ENCODE measurements at regions not wholly inside any gene's neighbourhood (a gene's known extent, or its start where the extent isn't known, plus 50 kb on each side); places are given as distances from the start of the nearest gene placed in this dataset.
"Not testable (repeated sequence)": the region's sequence is repeated elsewhere in the genome, so short reads cannot be mapped to it uniquely, and the experiment has no call there.

DNA sequence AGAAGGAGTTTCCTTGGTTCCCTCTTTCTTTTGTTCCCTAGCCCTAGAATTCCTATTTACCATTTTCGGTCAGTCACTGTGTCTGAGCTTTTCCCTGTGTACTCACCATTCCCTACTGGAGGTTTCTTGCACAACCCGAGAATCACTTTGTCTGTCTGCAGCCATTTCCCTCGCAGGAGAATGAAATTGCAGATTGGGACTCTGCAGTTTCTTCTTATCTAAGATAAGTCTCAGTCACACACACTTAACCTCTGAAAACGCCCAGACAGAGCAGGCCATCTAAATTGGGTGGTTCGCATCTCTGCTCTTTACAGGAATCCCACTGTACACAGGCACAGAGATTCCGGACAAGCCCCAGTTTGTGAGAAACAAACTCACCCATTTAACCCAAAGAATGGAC lies 58.6 kb upstream of the CNTNAP2 start:
- no peak for FAIRE-seq

DNA sequence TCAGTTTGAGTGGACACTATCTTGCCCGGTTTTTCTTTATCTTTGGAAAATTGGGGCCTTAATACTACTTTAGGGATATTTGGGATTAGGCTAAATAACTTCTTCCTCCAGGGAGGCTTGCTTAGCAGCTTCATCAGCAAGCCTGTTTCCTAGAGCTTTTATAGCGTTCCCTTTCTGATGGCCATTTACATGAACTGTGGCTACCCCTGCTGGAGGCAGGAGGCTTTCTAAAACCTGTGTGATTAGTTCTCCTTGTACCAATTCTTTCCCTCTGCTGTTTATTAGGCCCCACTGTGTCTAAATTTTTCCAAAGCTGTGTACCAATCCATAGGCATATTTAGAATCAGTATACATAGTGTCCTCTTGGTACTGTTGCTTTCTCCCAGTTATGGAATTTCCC lies 61.7 kb upstream of the CNTNAP2 start:
- no peak for FAIRE-seq

DNA sequence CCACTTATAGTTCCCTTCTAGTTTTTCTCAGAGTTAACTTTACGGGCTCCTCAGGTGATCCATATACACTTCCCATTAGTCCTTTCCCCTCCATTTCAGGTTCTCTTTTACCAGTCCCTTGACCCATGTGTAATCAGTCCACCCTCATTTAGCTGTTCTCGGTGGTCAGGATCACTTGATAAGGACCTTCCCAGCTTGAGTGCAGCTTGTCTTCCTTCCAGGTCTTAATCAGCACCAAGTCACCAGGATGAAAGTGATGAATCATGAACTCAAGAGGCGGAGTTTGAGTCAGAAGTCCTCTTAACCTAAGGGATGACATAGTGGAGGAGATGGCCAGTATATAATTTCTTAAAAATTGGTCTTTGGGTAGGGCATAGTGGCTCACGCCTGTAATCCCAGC lies 63.1 kb upstream of the CNTNAP2 start:
- no peak for FAIRE-seq

DNA sequence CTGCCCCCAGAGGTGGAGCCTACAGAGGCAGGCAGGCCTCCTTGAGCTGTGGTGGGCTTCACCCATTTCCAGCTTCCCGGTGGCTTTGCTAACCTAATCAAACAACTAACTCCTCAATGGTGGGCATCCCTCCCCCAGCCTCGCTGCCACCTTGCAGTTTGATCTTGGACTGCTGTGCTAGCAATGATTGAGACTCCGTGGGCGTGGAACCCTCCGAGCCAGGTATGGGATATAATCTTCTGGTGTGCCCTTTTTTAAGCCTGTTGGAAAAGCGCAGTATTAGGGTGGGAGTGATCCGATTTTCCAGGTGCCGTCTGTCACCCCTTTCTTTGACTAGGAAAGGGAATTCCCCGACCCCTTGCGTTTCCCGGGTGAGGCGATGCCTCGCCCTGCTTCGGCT lies 73.3 kb upstream of the CNTNAP2 start:
- not testable (repeated sequence) for FAIRE-seq

DNA sequence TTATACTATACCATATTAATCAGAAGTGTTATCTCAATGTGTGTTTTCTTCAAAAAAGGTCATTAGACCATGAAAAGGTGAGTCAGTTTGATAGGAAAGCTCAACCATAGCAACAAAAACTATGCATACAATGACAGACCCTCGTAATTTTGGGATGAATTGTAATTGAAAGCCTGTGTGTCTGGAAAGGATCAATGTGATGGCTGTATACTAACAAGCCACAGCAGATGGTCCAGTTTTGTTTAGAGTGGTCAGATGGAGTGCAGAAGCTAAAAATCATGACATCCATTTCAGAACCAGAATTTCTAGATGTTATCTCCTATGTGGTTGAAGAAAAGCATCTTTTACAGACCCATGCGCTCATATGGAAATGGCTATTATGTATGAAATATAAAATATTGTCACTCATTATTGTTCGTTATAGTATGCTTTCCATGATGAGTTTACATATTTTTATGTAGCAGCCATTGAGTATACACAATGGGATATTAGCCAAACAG lies 88.3 kb upstream of the CNTNAP2 start:
- no peak for FAIRE-seq

DNA sequence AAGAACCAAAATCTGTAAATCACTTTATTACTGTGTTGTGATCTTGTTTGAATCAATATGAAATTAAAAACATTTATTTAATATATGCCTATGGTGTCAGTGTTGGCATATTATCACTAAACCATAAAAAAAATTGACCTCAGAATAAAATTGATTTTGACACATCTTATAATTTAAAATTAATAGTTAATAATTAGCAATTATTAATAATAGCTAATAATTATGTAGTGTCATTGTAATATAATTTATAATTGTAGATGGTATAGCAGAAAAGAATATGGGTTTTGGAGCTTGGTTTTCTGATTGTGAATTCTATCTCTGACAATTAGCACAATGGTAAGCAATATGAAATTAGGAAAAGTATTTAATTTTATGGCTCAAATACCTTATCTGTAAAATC lies 89.4 kb upstream of the CNTNAP2 start:
- no peak for FAIRE-seq

DNA sequence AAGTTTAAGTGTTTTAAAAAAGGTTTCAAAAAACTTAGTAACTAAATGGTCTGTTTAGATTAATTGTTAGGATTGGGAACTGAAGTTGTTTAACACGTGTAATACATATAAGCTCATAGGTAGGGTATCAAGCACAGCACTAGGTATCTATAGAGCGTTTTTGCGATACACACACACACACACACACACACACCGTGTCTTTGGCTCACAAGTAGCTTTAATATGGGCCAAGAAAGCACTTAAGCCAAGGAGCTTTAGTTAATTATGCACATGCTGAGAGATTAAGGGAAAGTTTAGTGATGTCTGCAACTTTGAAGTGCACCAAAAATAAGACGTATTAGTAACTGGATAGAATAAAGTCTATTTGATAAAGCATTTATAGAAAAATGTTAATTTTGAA lies 93.8 kb upstream of the CNTNAP2 start:
- FAIRE-seq: no peak

DNA sequence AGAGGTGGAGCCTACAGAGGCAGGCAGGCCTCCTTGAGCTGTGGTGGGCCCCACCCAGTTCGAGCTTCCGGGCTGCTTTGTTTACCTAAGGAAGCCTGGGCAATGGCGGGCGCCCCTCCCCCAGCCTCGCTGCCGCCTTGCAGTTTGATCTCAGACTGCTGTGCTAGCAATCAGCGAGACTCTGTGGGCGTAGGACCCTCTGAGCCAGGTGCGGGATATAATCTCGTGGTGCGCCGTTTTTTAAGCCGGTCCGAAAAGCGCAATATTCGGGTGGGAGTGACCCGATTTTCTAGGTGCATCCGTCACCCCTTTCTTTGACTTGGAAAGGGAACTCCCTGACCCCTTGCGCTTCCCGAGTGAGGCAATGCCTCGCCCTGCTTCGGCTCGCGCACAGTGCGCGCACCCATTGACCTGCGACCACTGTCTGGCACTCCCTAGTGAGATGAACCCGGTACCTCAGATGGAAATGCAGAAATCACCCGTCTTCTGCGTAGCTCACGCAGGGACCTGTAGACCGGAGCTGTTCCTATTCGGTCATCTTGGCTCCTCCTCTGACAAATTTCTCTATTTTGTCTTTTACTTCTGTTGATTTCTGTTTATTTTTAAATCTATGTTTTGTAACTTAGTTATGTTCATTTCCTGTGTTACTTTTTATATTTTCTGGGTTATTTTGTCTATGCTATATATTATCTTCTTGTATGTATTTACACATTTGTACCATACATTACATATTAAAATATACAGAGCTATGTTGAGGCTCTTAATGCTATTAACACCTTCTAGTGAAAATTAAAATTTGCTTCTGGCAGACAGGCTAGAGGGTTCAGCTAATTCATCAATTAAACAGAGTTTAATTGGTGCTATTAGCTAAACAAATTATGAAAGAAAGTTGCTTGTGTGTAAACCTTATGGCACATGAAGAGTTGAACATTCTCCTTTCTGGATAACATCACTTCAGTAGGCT lies 97.3 kb upstream of the CNTNAP2 start:
- not testable (repeated sequence) for FAIRE-seq

DNA sequence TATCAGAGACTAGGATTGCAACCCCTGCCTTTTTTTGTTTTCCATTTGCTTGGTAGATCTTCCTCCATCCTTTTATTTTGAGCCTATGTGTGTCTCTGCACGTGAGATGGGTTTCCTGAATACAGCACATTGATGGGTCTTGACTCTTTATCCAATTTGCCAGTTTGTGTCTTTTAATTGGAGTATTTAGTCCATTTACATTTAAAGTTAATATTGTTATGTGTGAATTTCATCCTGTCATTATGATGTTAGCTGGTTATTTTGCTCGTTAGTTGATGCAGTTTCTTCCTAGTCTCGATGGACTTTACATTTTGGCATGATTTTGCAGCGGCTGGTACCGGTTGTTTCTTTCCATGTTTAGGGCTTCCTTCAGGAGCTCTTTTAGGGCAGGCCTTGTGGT lies 99.2 kb upstream of the CNTNAP2 start:
- not testable (repeated sequence) for FAIRE-seq

DNA sequence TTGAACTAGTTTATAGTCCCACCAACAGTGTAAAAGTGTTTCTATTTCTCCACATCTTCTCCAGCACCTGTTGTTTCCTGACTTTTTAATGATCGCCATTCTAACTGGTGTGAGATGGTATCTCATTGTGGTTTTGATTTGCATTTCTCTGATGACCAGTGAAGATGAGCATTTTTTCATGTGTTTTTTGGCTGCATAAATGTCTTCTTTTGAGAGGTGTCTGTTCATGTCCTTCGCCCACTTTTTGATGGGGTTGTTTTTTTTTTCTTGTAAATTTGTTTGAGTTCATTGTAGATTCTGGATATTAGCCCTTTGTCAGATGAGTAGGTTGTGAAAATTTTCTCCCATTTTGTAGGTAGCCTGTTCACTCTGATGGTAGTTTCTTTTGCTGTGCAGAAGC lies 102.4 kb upstream of the CNTNAP2 start:
- not testable (repeated sequence) for FAIRE-seq

DNA sequence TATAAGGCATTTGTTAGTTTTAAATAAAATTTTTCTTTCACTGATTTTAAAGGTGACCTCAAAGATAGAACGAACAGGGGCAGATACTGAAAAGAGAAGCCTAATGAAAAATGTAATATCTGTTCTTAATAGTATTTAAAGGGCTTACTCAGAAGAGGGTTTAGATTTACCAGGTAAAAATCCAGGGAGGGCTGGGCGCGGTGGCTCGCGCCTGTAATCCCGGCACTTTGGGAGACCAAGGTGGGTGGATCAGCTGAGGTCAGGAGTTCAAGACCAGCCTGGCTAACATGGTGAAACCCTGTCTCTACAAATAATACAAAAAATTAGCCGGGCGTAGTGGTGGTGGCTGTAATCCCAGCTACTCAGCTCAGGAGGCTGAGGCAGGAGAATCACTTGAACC lies 108.3 kb upstream of the CNTNAP2 start:
- no peak for FAIRE-seq

DNA sequence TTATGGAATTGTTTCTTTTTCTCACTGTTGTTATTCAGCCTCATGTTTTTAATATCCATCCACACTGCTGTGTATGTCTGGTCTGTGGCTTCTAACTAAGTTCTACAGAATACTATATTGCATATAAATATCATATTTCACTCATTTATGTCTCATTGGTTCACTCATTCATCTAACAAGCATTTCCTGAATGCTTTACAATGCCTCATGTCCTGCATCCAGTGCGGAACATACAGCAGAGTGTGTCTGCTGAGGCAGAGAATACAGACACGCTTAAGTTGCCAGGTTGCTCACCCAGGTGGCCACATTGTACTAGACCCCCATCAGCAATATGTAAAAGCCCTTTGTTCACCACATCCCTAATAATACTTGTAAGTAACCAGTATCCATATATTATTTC lies 111.8 kb upstream of the CNTNAP2 start:
- FAIRE-seq: no peak

DNA sequence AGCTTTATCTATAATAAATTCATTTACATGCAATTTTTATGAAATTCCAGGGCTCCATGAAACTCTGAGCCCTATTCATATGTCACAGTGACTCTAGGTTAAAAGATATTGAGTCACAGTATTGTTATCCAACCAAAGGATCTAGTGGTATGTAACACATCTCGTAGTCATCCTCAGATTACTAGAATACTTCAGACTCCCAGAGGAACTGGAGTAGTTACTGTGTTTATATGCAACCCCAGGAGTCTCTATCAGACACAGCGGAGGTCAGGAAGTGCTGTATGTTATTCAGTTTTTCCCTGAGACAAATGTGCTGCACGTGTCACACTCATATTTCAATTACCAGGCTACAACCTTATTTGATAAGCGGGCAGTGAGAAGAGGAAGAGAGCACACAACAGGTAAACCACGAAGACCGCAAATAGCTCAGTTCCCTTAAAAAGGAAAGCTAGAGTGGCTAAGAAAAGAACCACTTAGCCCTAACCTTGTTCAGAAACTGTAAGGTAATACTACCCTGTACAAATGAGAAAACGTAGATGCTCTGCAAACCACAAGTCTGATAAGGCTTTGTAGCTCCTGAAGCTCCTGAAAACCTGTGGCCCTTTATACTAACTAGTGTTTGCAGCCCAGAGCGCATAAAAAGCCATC lies 114.0 kb upstream of the CNTNAP2 start:
- no peak for FAIRE-seq

DNA sequence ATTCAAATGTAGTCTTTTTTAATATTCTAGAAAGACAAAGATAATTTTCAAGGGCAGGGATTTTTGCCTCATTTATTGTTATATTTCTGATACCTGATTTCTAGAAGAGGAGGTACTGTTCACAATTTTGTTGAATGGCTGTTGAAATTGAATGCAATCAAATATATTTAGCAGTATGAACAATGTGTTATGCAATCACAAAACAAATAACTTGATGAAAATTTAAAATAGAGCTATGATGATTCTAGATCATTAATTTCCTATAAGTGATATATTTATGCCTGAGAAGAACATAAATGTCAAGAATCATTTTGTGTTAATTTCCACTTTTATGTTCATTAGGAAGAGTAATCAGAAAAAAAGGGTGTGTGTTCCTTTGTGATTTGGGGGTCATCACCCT lies 114.6 kb upstream of the CNTNAP2 start:
- no peak for FAIRE-seq

DNA sequence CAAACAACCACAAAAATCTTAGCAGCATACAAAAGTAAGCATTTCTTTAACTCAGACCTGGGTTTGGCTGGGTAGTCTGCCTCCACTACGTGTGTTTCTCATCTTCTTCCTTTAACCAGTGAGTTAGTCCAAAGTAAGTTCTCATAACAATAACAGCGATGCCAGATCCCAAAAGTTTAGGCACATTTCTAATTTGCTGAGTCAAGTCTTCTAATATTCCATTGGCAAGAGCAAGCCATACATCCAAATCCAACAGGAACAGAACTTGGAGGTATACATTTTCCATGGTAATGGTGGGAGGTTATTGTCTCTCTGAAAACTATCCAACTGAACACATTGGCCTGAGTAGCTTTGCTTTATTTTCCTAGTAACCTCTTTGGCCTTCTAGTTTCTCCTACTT lies 115.7 kb upstream of the CNTNAP2 start:
- FAIRE-seq: no peak

DNA sequence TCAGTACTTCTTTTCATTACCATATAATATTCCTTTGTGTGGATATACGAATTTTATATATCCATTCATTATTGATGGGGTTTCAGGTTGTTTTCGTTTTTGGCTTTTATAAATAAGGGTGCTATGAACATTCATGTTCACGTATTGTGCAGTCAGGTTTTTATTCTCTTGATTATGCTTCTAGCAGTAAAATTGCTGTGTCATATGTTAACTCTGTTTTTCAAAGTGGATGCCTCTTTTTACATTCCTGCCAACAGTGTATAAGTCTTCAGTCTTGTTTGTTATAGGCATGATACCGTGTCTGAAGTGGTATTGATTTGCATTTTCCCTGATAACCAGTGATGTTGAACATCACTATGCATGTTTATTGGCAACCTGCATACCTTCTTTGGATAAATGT lies 127.1 kb upstream of the CNTNAP2 start:
- no peak for FAIRE-seq

DNA sequence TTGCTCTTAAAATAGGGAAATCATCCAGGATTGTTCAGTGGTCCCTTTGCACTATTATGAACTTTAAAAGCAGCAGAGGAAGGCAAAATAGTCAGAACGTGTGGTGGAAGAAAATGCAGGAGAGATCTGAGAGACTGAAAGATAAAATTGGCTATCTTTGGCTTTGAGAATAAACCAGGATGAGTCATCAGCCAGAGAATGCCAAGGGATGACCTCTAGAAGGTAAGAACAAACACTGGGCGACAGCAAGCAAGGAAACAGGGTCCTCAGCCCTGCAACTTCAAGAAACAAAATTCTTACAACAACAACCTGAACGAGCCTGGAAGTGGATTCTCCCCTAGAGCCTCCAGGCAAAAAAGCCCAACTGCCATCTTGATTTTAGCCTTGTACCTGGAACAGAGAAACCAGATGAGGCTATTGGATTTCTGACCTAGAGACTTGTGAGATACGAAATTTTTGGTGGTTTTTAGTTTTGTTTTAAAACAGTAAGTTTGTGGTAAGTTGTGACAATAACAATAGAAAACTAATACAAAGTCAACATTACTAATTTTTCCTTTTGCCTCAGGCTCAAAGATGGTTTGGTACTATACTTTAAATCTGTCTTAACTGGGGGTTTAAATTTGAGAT lies 130.2 kb upstream of the CNTNAP2 start:
- FAIRE-seq: no peak

DNA sequence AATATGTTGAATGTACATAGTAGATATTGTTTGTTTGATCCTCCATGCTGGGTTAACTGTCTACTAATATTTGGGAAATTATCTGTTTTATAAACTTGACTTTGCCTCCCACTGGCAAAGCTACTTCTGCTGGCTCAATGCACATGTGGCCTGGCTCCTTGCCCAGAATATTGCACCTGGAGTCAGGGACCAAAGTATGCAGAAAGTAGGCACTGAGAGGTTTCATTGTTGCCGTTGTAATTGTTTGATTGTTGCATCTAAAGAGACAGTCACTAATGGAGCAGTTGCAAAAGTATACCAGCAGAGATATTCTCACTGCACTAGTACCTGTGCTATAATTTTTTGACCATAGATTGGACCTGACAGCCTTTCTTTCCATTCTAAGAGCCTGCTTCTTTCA lies 137.8 kb upstream of the CNTNAP2 start:
- no peak for FAIRE-seq

DNA sequence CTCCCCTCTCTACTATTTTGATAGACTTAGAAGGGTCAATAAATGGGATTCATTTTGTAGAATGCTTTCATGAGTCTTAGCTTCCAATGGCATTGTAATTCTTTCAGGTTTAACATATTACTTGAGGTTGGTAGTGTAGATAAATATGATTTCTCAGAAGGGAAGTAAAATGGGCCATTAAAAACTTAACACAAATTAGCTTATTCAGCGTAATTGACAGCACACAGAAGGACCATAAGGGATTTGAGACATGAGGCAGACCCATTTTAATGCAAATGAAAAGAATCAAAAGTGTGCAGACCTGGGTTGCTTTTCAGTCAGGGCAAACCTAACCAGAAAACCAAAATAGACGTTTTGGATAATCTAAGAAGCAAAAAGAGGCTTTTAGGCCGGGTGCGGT lies 156.6 kb upstream of the CNTNAP2 start:
- no peak for FAIRE-seq

DNA sequence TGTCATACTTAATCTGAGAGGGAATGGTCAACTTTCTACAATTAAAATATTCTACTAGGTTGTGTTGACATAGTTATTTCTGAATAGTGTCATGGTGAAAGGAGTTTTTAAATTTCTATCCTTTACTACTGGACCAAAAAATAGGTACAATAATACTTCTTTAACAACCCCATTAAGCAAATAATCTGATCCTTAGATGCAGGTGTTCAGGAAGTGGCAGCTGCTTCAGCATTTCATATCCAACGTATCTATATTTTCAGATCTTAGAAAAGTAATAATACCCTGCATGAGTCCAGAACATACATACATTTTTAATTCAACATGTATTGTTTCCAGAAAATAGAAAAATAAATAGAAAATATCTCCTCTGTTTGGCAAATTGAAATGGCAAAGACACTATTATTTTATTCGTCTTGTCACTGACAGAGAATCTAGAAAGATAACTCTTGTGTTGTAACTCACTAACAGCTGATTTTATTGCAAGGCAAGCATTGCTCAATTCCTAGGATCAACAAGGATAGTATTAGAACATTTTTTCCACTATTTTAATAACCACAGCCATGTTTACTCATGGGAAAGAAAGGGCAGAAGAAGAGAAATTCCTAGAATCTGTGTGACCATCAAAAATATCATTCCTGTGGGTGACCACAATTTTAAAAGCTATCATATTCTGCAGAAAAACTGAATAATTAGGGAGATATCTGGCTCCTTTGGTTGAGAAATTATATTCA lies 159.3 kb upstream of the CNTNAP2 start:
- FAIRE-seq: no peak

DNA sequence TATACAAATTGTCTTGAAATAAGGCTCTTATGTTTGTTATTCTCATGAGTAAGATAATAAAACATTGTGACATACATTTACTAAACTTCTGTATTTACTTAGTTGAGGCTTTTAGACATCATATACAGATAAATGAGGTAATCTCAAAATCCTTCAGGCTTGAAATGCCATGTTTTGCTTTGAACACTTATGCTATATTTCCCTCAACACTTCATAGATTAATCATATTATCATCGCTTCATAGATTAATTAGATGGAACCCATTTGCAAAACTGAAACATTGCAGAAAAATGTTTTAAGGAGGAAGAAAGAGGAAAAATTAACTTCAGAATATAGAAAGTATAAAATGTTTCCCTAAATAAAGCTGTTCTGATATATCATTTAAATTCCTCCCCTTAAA lies 165.0 kb upstream of the CNTNAP2 start:
- no peak for FAIRE-seq

DNA sequence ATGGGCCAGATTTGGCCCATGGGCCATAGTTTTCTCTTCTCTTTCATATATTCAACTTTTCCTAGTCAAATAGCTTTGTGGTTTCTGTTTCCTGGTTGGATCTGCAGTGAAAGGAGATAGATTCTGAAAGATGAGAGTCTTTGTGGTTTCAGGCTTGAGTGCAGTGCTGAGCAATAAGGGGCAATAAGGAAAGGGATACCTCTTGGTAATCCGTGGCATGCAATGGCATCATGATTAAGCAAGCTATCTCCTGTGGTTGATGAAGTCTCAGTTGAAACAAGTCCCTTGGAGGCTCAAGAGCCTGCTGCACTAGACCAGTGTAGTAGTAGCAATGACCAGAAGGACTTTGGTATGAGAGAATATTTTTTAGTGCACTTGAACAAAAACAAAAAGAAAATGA lies 187.7 kb upstream of the CNTNAP2 start:
- no peak for FAIRE-seq

DNA sequence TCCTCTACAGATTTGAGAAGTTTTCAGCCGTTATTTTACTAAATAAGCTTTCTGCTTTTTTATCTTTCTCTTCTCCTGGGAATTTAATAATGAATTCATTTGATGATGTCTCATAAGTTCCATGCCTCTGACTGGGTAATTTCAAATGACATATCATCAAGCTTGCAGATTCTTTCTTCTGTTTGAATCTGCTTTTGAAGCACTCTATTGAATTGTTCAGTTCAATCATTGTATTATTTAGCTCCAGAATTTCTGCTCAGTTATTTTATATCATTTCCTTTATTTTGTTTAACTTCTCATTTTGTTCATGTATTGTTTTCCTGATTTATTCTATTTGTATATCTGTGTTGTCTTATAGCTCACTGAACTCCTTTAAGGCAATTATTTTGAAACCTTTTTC lies 196.9 kb upstream of the CNTNAP2 start:
- FAIRE-seq: no peak
